Renal pelvis (tissue), 1 donor: ENCODE measurements at regions not wholly inside any gene's neighbourhood (a gene's known extent, or its start where the extent isn't known, plus 50 kb on each side); places are given as distances from the start of the nearest gene placed in this dataset.
"Not testable (repeated sequence)": the region's sequence is repeated elsewhere in the genome, so short reads cannot be mapped to it uniquely, and the experiment has no call there.

Source experiments
- DNase-seq: peaks from one replicate; pipeline ENCODE4 v3.0.0-alpha.2; 2013

DNA sequence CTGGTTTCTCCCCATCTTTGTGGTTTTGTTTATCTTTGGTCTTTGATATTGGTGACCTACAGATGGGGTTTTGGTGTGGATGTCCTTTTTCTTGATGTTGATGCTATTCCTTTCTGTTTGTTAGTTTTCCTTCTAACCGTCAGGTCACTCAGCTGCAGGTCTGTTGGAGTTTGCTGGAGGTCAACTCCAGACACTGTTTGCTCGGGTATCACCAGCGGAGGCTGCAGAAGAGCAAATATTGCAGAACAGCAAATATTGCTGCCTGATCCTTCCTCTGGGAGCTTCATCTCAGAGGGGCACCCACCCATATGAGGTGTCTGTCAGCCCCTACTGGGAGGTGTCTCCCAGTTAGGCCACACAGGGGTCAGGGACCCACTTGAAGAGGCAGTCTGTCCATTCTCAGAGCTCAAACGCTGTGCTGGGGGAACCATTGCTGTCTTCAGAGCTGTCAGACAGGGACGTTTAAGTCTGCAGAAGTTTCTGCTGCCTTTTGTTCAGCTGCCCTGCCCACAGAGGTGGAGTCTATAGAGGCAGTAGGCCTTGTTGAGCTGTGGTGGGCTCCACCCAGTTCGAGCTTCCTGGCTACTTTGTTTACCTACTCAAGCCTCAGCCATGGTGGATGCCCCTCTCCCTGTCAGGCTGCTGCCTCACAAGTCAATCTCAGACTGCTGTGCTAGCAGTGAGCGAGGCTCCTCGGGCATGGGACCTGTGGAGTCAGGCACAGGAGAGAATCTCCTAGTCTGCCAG is 94.8 kb upstream of the BNIP2 start:
- DNase-seq: not testable (repeated sequence)

GRCh38 chr15:59779110-59779509 is 90.0 kb upstream of the BNIP2 start:
- DNase-seq: no peak

DNA sequence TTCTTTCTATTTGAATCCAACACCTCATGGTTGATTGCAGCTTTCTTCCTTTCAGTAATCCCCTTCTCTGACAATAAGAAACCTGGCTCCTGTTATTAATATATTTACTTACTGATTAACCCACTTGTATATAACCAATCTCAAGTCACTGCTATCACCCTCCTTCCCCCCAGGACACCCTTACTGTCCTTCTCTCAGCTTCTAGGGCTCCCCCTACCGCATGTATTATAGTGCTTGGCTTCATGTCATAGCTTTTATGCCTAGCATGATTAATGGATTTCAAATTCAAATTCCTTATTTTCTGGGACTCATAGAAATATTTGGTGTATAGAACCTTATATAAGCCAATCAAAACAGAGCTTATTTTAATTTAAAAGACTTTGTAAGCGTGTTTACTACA is 75.7 kb upstream of the BNIP2 start:
- DNase-seq: no peak

DNA sequence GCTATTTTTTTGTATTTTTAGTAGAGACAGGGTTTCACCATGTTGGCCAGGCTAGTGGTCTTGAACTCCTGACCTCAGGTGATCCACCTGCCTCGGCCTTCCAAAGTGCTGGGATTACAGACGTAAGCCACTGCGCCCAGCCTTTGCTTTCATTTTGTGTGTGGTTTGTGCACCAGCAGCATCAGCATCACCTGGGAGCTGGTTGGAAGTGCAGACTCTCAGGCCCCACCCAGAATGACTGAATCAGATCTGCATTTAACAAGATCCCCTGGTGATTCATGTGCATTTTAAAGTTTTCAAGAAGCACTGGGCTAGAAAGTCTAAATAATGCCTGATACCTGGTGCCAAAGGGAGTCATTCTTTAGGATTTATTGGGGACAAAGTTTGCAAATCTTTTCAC is 73.4 kb upstream of the BNIP2 start:
- DNase-seq: no peak

DNA sequence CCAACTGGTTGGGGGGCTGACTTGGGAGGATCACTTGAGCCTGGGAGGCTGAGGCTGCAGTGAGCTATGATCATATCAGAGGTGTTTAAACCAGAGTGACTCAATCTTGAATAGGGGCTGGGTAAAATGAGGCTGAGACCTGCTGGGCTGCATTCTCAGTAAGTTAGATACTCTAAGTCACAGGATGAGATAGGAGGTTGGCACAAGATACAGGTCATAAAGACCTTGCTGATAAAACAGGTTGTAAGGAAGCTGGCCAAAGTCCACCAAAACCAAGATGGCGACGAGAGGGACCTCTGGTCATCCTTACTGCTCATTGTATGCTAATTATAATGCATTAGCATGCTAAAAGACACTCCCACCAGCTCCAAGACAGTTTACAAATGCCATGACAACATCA is 71.1 kb upstream of the BNIP2 start:
- not testable (repeated sequence) for DNase-seq

- DNase-seq: no peak
Observed at GRCh38 chr15:59751552-59752413, 62.7 kb upstream of the BNIP2 start.

DNA sequence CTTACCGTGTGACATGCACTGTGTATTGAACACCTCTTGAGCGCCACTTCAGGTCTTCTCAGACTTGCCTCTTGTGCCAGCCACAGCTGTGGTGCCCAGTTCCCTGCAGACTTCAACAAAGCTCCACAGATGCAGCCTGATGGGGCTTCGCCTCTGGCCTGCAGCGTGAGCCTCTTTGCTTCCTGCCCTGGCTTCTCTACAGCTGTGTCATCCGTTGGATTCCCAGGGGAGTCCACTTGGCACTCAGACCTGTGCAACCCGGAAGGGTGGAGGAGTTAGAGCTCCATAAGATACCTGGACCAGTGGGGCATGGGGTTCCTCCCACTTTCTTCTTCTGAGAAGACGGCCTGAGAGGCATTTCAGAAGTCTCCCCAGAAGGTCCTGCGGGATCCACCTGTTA is 57.7 kb upstream of the BNIP2 start:
- DNase-seq: no peak

DNA sequence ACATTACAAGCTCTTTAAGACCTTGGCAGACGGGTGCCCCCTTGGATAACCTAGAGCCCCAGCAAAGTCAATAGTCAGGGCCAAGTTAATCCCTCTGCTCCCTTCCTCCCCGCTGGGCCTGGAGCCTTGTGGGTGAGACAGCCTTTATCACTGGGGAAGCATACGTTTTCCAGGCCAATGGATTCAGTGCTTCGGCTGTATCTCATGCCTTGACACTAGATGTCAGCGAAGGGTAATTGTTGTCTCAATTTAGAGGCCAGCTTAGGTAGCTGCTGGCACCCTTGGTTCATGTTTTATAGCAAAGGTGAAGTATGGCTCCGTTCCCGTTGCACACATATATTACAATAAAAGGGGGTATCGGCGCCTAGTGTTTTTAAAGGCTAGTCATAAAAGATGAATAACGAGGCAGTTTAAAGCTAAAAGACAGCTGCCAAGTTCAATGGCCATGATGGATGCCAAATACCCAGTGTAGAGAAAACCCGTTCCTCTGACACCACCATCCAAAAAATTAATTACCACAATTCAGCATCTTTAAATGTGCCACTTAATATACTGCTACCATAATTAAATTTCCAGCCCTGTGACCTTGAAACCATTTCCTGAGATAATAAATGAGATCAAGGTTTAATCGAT is 52.3 kb upstream of the BNIP2 start:
- no peak for DNase-seq

- DNase-seq: no peak
Observed at GRCh38 chr15:59739557-59740186, 50.6 kb upstream of the BNIP2 start.
